SHP77 (cell line): ENCODE measurements at regions not wholly inside any gene's neighbourhood (a gene's known extent, or its start where the extent isn't known, plus 50 kb on each side); places are given as distances from the start of the nearest gene placed in this dataset.

ENCODE experiments used
- DNase-seq, 2 experiments: peaks; one replicate each; lab custom pipeline; 2025; lab: John Stamatoyannopoulos, UW

- DNase-seq = no peak
Observed at GRCh38 chr11:103530257-103530656, 421.0 kb downstream of the DYNC2H1 start.

- DNase-seq = no peak
Observed at GRCh38 chr11:103532133-103532788, 423.0 kb downstream of the DYNC2H1 start.

GRCh38 chr11:103534191-103534590 is 425.0 kb downstream of the DYNC2H1 start:
- no peak for DNase-seq

- no peak for DNase-seq
Observed at GRCh38 chr11:103534959-103535358, 425.7 kb downstream of the DYNC2H1 start.

GRCh38 chr11:103536335-103536722 is 427.1 kb downstream of the DYNC2H1 start:
- DNase-seq = no peak

- peak in 1 of 2 experiments; percentile 11 for DNase-seq
Observed at GRCh38 chr11:103537904-103538502, 428.8 kb downstream of the DYNC2H1 start.

- DNase-seq = no peak
Observed at GRCh38 chr11:103539166-103539565, 429.9 kb downstream of the DYNC2H1 start.

GRCh38 chr11:103541186-103541795 is 432.1 kb downstream of the DYNC2H1 start:
- DNase-seq = peak in 1 of 2 experiments; percentile 5

GRCh38 chr11:103542851-103543250 is 433.6 kb downstream of the DYNC2H1 start:
- DNase-seq = no peak

- DNase-seq = no peak
Observed at GRCh38 chr11:103543456-103543855, 434.2 kb downstream of the DYNC2H1 start.

GRCh38 chr11:103544874-103545273 is 435.6 kb downstream of the DYNC2H1 start:
- DNase-seq = no peak

GRCh38 chr11:103545551-103545950 is 436.3 kb downstream of the DYNC2H1 start:
- DNase-seq = no peak

GRCh38 chr11:103546236-103546635 is 437.0 kb downstream of the DYNC2H1 start:
- DNase-seq = no peak

GRCh38 chr11:103547024-103547423 is 437.8 kb downstream of the DYNC2H1 start:
- DNase-seq = no peak

- no peak for DNase-seq
Observed at GRCh38 chr11:103547691-103548090, 438.5 kb downstream of the DYNC2H1 start.

- DNase-seq = no peak
Observed at GRCh38 chr11:103548838-103549237, 439.6 kb downstream of the DYNC2H1 start.

GRCh38 chr11:103550811-103551210 is 441.6 kb downstream of the DYNC2H1 start:
- DNase-seq = no peak

GRCh38 chr11:103552086-103552485 is 442.9 kb downstream of the DYNC2H1 start:
- DNase-seq = no peak

GRCh38 chr11:103556171-103556570 is 446.9 kb downstream of the DYNC2H1 start:
- DNase-seq = no peak

- DNase-seq = no peak
Observed at GRCh38 chr11:103566116-103566515, 456.9 kb downstream of the DYNC2H1 start.

- no peak for DNase-seq
Observed at GRCh38 chr11:103581760-103582159, 454.7 kb upstream of the DDI1 start.

- DNase-seq = no peak
Observed at GRCh38 chr11:103582351-103582909, 454.0 kb upstream of the DDI1 start.

GRCh38 chr11:103584021-103584420 is 452.4 kb upstream of the DDI1 start:
- no peak for DNase-seq
